ENCODE measurements at regions not wholly inside any gene's neighbourhood (a gene's known extent, or its start where the extent isn't known, plus 50 kb on each side); places are given as distances from the start of the nearest gene placed in this dataset.

GRCh38 chr2:237227190-237227589 is 141.5 kb downstream of the COPS8 start:
- H3K36me3 Mint-ChIP-seq, result no peaks in the 10 kb centered on the region
- peaks cover 3% of the 10 kb centered on the region for H3K9me3 Mint-ChIP-seq
- no peak for DNase-seq (ENCODE audit: extremely low spot score, unreplicated experiment)
- no peak for TF ChIP-seq CTCF (conservative IDR thresholded peaks at IDR 0.05)
- peaks cover 7% of the 10 kb centered on the region for H3K4me1 Mint-ChIP-seq (ENCODE audit: unreplicated experiment)
- no peaks in the 10 kb centered on the region for H3K27me3 Mint-ChIP-seq
- no peak overlapping the region for H3K27ac Mint-ChIP-seq
- H3K4me3 Mint-ChIP-seq, result no peak overlapping the region

GRCh38 chr2:237227592-237228280 is 142.0 kb downstream of the COPS8 start:
- Mint-ChIP-seq H3K4me3 (no peak overlapping the region), H3K9me3 (peaks cover 3% of the 10 kb centered on the region), H3K4me1 (ENCODE audit: unreplicated experiment) (peaks cover 5% of the 10 kb centered on the region), H3K27me3 (no peaks in the 10 kb centered on the region), H3K27ac (no peak overlapping the region), H3K36me3 (no peaks in the 10 kb centered on the region)
- TF ChIP-seq CTCF (conservative IDR thresholded peaks at IDR 0.05), result no peak
- DNase-seq (ENCODE audit: extremely low spot score, unreplicated experiment), result no peak

GRCh38 chr2:237228281-237228625 is 142.6 kb downstream of the COPS8 start:
- Mint-ChIP-seq H3K27me3 (no peaks in the 10 kb centered on the region), H3K9me3 (peaks cover 3% of the 10 kb centered on the region), H3K4me3 (no peak overlapping the region), H3K4me1 (ENCODE audit: unreplicated experiment) (no peaks in the 10 kb centered on the region), H3K36me3 (no peaks in the 10 kb centered on the region), H3K27ac (no peak overlapping the region)
- no peak for DNase-seq (ENCODE audit: extremely low spot score, unreplicated experiment)
- TF ChIP-seq CTCF (conservative IDR thresholded peaks at IDR 0.05), result no peak

GRCh38 chr2:237229905-237230304 is 144.2 kb downstream of the COPS8 start:
- peaks cover 7% of the 10 kb centered on the region for H3K9me3 Mint-ChIP-seq
- H3K27me3 Mint-ChIP-seq, result no peaks in the 10 kb centered on the region
- H3K27ac Mint-ChIP-seq, result no peak overlapping the region
- no peak for DNase-seq (ENCODE audit: extremely low spot score, unreplicated experiment)
- no peaks in the 10 kb centered on the region for H3K4me1 Mint-ChIP-seq (ENCODE audit: unreplicated experiment)
- TF ChIP-seq CTCF (conservative IDR thresholded peaks at IDR 0.05), result no peak
- H3K4me3 Mint-ChIP-seq, result no peak overlapping the region
- no peaks in the 10 kb centered on the region for H3K36me3 Mint-ChIP-seq

- Mint-ChIP-seq H3K36me3 (no peaks in the 10 kb centered on the region), H3K27me3 (no peaks in the 10 kb centered on the region), H3K4me1 (ENCODE audit: unreplicated experiment) (no peaks in the 10 kb centered on the region), H3K27ac (no peak overlapping the region), H3K4me3 (no peak overlapping the region), H3K9me3 (peaks cover 7% of the 10 kb centered on the region)
- TF ChIP-seq CTCF (conservative IDR thresholded peaks at IDR 0.05), result no peak
- DNase-seq (ENCODE audit: extremely low spot score, unreplicated experiment), result no peak
These were observed 144.7 kb downstream of the COPS8 start for GRCh38 chr2:237230355-237230754.

GRCh38 chr2:237231593-237231992 is 145.9 kb downstream of the COPS8 start:
- no peaks in the 10 kb centered on the region for H3K4me1 Mint-ChIP-seq (ENCODE audit: unreplicated experiment)
- TF ChIP-seq CTCF (conservative IDR thresholded peaks at IDR 0.05), result no peak
- no peak for DNase-seq (ENCODE audit: extremely low spot score, unreplicated experiment)
- no peaks in the 10 kb centered on the region for H3K27me3 Mint-ChIP-seq
- no peaks in the 10 kb centered on the region for H3K36me3 Mint-ChIP-seq
- peaks cover 7% of the 10 kb centered on the region for H3K9me3 Mint-ChIP-seq
- H3K4me3 Mint-ChIP-seq, result no peak overlapping the region
- H3K27ac Mint-ChIP-seq, result no peak overlapping the region
